Tibial nerve (tissue), 4 donors: ENCODE measurements at regions not wholly inside any gene's neighbourhood (a gene's known extent, or its start where the extent isn't known, plus 50 kb on each side); places are given as distances from the start of the nearest gene placed in this dataset.

Experiments used
- DNase-seq, 2 donors: peaks; one replicate each; pipeline ENCODE4 v3.0.0-alpha.2; 2019; ENCODE audit warnings: low spot score in 2 of 2
- H3K27ac ChIP-seq, 4 donors: fragments of 200-600 bp; sonication (generic) in 3 of 4; one replicate each; pipeline ENCODE4 v1.5.1; 2017 to 2019; ENCODE audit warnings: mild to moderate bottlenecking in 1 of 4
- H3K27me3 ChIP-seq, 2 donors: fragments of 200-600 bp; sonication (generic) in 1 of 2; one replicate each; pipeline versions ENCODE4 v1.5.1 to v1.6.0; 2017 to 2019
- H3K36me3 ChIP-seq, 3 donors: fragments of 200-600 bp; sonication (generic); one replicate each; pipeline ENCODE4 v1.5.1; 2018 to 2019
- H3K4me1 ChIP-seq, 4 donors: fragments of 200-600 bp; sonication (generic) in 3 of 4; one replicate each; pipeline ENCODE4 v1.5.1; 2017 to 2019
- H3K4me3 ChIP-seq, 4 donors: fragments of 200-600 bp; sonication (generic) in 3 of 4; one replicate each; pipeline ENCODE4 v1.5.1; 2017 to 2019; ENCODE audit warnings: mild to moderate bottlenecking in 1 of 4, moderate library complexity in 1 of 4
- H3K9me3 ChIP-seq, 4 donors: fragments of 200-600 bp; sonication (generic) in 3 of 4; one replicate each; pipeline ENCODE4 v1.5.1; 2017 to 2019
- EP300 ChIP-seq, 2 donors: sonication (generic); formaldehyde crosslinking; IDR thresholded peaks; one replicate each; pipeline ENCODE4 v1.6.1; 2017; ENCODE audit warnings: antibody characterized with exemption in 2 of 2, mild to moderate bottlenecking in 1 of 2
- POLR2A ChIP-seq, 2 donors: fragments of 450-650 bp; IDR thresholded peaks; one replicate each; pipeline ENCODE4 v1.6.1; 2017; ENCODE audit warnings: antibody characterized with exemption in 2 of 2, mild to moderate bottlenecking in 2 of 2, moderate library complexity in 2 of 2
- WGBS, 2 donors: methylation state at CpG; one replicate each; pipeline ENCODE4 v1.1.5; 2018; 5-methylcytosine and 5-hydroxymethylcytosine counted together
- TF ChIP-seq, protein P1 (sequence below), 5 experiments: fragments of 200-600 bp in 3 of 5; fragments of 450-650 bp in 2 of 5; sonication (generic) in 3 of 5; IDR thresholded peaks; one replicate each; pipeline ENCODE4 v1.5.1; 2016 to 2019; ENCODE audit warnings: antibody characterized with exemption in 5 of 5, mild to moderate bottlenecking in 3 of 5, moderate library complexity in 2 of 5

DNA sequence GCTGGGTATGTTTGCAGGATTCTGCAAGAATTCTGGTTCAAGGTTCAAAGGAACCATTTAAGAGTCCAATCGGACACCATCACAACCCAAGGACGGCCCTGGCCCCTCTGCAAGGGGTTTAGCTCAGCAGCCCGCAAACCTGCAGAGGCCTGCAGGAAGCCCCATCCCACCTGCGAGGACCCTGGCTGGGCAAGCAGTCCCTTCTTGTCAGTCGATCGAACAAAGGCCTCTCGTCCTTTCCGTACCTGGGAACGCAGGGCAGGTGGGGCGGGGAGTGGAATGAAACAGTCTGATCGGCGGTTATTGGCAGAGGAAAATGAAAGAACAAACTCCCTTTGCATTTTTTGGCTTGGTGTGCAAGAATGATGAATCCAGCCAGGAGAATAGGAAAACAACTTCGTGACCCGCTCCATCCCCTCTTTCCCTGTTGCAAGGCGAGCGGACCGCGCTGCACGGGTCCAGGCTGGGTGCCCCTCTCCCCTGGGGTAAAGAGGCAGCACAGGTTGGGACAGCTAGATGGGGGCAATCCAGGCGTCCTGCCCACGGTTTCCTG, 73.7 kb downstream of the INSIG1 start:
- Histone ChIP-seq H3K36me3 (no peaks in the 10 kb centered on the region), H3K27me3 (peaks cover under 1 to 77% of the 10 kb centered on the region in 2 donors), H3K4me3 (no peak overlapping the region), H3K4me1 (peaks cover 0 to 47% (median 37%) of the 10 kb centered on the region in 4 donors), H3K9me3 (no peaks in the 10 kb centered on the region), H3K27ac (no peak overlapping the region)
- 12 to 13% methylated on average over 14 to 21 of the region's 21 CpGs for WGBS, 2 donors
- TF ChIP-seq POLR2A (IDR thresholded peaks at IDR 0.05) (no peak), EP300 (IDR thresholded peaks at IDR 0.05) (no peak)
- TF ChIP-seq, protein P1, sequence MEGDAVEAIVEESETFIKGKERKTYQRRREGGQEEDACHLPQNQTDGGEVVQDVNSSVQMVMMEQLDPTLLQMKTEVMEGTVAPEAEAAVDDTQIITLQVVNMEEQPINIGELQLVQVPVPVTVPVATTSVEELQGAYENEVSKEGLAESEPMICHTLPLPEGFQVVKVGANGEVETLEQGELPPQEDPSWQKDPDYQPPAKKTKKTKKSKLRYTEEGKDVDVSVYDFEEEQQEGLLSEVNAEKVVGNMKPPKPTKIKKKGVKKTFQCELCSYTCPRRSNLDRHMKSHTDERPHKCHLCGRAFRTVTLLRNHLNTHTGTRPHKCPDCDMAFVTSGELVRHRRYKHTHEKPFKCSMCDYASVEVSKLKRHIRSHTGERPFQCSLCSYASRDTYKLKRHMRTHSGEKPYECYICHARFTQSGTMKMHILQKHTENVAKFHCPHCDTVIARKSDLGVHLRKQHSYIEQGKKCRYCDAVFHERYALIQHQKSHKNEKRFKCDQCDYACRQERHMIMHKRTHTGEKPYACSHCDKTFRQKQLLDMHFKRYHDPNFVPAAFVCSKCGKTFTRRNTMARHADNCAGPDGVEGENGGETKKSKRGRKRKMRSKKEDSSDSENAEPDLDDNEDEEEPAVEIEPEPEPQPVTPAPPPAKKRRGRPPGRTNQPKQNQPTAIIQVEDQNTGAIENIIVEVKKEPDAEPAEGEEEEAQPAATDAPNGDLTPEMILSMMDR (IDR thresholded peaks at IDR 0.05), result no peak
- no peak for DNase-seq

DNA sequence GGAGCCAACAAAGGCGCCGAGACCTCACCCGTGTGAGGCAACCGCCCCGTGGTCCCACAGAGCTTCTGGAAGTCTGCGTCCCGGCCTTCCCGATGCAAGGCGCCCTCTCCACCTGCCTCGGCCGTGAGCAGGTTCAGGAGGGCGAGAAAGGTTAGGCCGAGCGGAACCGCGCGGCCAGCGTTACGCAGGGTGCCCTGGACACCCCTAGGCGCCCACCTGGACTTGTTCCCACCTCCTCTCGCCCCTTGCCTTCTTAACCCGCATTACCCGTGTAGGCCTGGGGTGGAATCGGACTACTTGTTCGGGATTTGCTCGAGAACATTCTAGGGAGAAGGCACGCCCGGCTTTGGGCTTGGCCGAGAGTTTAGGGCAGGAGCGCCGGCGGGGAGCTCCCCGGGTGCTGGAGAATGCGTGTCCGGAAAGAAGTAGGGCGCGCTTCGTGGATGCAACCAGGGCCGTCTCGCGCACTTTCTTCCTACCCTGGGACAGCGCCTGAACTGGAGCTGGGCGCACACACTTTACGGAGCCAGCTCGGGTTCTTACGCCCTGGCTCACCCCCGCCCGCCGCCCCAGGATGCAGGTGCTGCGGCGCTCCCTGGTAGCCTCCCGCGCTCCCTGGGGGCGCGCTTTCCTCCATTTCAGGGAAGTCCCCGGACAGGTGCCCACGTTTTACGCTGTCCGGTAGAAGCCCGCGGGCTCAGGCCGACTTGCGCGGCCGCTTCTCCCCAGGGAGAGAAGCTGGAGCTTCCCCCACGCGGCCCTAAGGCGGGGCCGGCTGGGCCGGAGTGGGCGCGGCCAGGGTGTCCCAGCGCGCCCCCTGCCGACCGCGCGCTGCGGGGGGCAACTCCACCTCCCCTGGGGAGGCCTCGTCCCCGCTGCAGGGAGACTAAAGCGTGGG, 74.5 kb downstream of the INSIG1 start:
- Histone ChIP-seq H3K36me3 (no peaks in the 10 kb centered on the region), H3K9me3 (no peaks in the 10 kb centered on the region), H3K27me3 (peaks cover 3 to 84% of the 10 kb centered on the region in 2 donors), H3K27ac (no peak overlapping the region), H3K4me3 (peak overlapping the region in 2 of 4 donors; percentile 3 to 5), H3K4me1 (peaks cover 0 to 47% (median 37%) of the 10 kb centered on the region in 4 donors)
- 0 to 3% methylated on average over 19 to 57 of the region's 82 CpGs for WGBS, 2 donors
- no peak for TF ChIP-seq POLR2A (IDR thresholded peaks at IDR 0.05)
- no peak for TF ChIP-seq EP300 (IDR thresholded peaks at IDR 0.05)
- TF ChIP-seq, protein P1 (IDR thresholded peaks at IDR 0.05), result peak in 1 of 5 experiments; percentile 12
- no peak for DNase-seq

- Histone ChIP-seq H3K36me3 (no peaks in the 10 kb centered on the region), H3K4me1 (peaks cover 0 to 53% (median 38%) of the 10 kb centered on the region in 4 donors), H3K27ac (no peak overlapping the region), H3K9me3 (no peaks in the 10 kb centered on the region), H3K4me3 (peak overlapping the region in 3 of 4 donors; percentile 3 to 41 (median 30)), H3K27me3 (peaks cover 3 to 92% of the 10 kb centered on the region in 2 donors)
- WGBS, 2 donors, result 5 to 7% methylated on average over 28 of the region's 28 CpGs
- no peak for DNase-seq
- TF ChIP-seq POLR2A (IDR thresholded peaks at IDR 0.05), result no peak
- no peak for TF ChIP-seq EP300 (IDR thresholded peaks at IDR 0.05)
- TF ChIP-seq, protein P1 (IDR thresholded peaks at IDR 0.05), result peak in 1 of 5 experiments; percentile 10
Measured at GRCh38 chr7:155372782-155373358, 75.2 kb downstream of the INSIG1 start.

DNA sequence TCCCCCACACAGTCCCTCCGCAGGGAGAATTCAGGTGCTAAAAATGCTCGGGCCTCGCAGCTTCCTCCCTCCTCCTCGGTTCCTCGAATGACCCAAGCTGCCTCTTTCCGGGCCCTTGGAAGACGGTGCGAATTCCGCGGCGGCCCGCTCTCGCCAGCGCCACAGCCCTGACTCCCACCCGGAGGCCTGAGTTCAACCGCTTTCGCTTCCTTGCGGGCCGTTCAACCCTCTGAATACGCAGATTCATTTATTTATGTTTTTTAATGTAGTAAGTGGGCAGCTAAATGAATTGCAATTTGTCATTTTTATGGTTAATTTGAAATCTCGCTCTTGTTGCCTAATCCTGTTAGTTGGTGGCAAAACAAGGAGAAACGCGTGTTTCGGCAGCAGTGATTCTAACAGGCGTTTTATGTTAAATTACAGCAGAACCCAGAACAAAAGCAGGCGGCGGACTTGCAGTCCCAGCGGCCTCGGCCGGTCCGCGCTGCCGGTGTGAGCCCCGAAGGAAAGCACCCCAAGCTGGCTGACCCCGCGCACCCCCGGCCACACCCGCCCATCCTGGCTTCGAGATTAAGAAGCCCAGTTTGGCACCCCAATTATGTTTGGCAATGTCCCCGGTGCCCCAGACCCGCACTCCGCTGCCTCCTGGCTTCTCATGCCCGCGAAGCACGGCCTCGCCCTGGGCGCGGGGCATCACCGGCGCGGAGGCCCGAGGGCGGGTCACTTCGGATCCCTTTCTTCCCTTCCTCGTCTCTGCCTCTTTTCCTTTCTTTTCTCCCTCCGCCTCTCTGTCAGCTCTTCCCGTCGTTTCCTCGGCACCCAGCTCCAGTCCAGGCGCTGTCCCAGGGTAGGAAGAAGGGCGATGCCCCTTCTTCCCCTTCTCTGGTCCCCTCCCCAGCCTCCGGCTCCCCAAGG, 75.9 kb downstream of the INSIG1 start:
- H3K27me3 ChIP-seq, result peaks cover 3 to 99% of the 10 kb centered on the region in 2 donors
- DNase-seq, result no peak
- H3K4me3 ChIP-seq, result peak overlapping the region in 3 of 4 donors; percentile 28 to 41 (median 30)
- no peak overlapping the region for H3K27ac ChIP-seq
- no peak for TF ChIP-seq EP300 (IDR thresholded peaks at IDR 0.05)
- TF ChIP-seq, protein P1 (IDR thresholded peaks at IDR 0.05), result no peak
- no peak for TF ChIP-seq POLR2A (IDR thresholded peaks at IDR 0.05)
- no peaks in the 10 kb centered on the region for H3K36me3 ChIP-seq
- H3K9me3 ChIP-seq, result no peaks in the 10 kb centered on the region
- H3K4me1 ChIP-seq, result peaks cover 0 to 60% (median 39%) of the 10 kb centered on the region in 4 donors
- 3 to 4% methylated on average over 61 to 62 of the region's 62 CpGs for WGBS, 2 donors
